ENCODE measurements at regions not wholly inside any gene's neighbourhood (a gene's known extent, or its start where the extent isn't known, plus 50 kb on each side); places are given as distances from the start of the nearest gene placed in this dataset.

- ATAC-seq (ENCODE audit: low read depth in 2 of 2) (no peak), DNase-seq (no peak)
- Histone ChIP-seq H3K9me3 (ENCODE audit: control insufficient read depth in 2 of 2, low read length in 2 of 2) (peaks cover 0 to 2% of the 10 kb centered on the region in 2 experiments), H3K4me1 (ENCODE audit: control insufficient read depth, insufficient read depth, low read length, poor library complexity, severe bottlenecking) (no peaks in the 10 kb centered on the region), H3K36me3 (ENCODE audit: control insufficient read depth, insufficient read depth, low read length) (no peaks in the 10 kb centered on the region), H3K4me3 (ENCODE audit: low read depth, low read length) (no peak overlapping the region), H3K27ac (ENCODE audit: insufficient read depth, low read length, poor library complexity, severe bottlenecking) (no peak overlapping the region), H3K27me3 (ENCODE audit: control insufficient read depth, insufficient read depth, low read length) (no peaks in the 10 kb centered on the region)
- Mint-ChIP-seq H3K4me3 (no peak overlapping the region), H3K36me3 (no peaks in the 10 kb centered on the region), H3K9me3 (peaks cover 0 to 2% (median 0%) of the 10 kb centered on the region in 7 donors), H3K27me3 (peaks cover 6% of the 10 kb centered on the region), H3K4me1 (no peaks in the 10 kb centered on the region), H3K27ac (no peak overlapping the region)
Measured at GRCh38 chr14:30484976-30485375, 74.0 kb upstream of the G2E3 start.

- H3K9me3 Mint-ChIP-seq, result peaks cover 0 to 2% (median 0%) of the 10 kb centered on the region in 7 donors
- no peak overlapping the region for H3K4me3 Mint-ChIP-seq
- Histone ChIP-seq H3K27ac (ENCODE audit: insufficient read depth, low read length, poor library complexity, severe bottlenecking) (no peak overlapping the region), H3K9me3 (ENCODE audit: control insufficient read depth in 2 of 2, low read length in 2 of 2) (no peaks in the 10 kb centered on the region), H3K4me3 (ENCODE audit: low read depth, low read length) (no peak overlapping the region), H3K4me1 (ENCODE audit: control insufficient read depth, insufficient read depth, low read length, poor library complexity, severe bottlenecking) (no peaks in the 10 kb centered on the region), H3K36me3 (ENCODE audit: control insufficient read depth, insufficient read depth, low read length) (no peaks in the 10 kb centered on the region), H3K27me3 (ENCODE audit: control insufficient read depth, insufficient read depth, low read length) (peaks cover 5% of the 10 kb centered on the region)
- ATAC-seq (ENCODE audit: low read depth in 2 of 2) (no peak), DNase-seq (no peak)
- H3K27ac Mint-ChIP-seq, result no peak overlapping the region
- no peaks in the 10 kb centered on the region for H3K36me3 Mint-ChIP-seq
- H3K27me3 Mint-ChIP-seq, result peaks cover 18% of the 10 kb centered on the region
- H3K4me1 Mint-ChIP-seq, result no peaks in the 10 kb centered on the region
Measured at GRCh38 chr14:30496852-30497251, 62.1 kb upstream of the G2E3 start.

DNA sequence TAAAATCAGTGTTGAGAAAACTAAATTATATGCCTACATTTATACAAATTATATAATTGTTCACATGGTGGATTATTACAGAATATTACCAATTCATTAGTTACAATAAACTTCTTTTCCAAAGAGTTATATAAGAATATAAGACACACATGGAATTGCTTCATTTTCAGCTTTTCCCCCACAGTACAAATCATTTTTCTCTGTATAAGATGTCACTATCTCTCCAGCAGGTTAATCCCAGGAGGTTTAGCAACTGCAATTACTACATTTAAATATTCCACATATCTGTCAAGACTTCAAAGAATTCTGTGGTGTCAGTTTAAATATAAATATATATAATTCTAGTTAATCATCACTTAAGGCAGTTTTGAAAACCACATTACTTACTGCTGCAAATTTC is 59.6 kb upstream of the G2E3 start:
- Mint-ChIP-seq H3K4me3 (no peak overlapping the region), H3K27me3 (peaks cover 18% of the 10 kb centered on the region), H3K27ac (no peak overlapping the region), H3K4me1 (no peaks in the 10 kb centered on the region), H3K36me3 (no peaks in the 10 kb centered on the region), H3K9me3 (peaks cover 0 to 4% (median 0%) of the 10 kb centered on the region in 7 donors)
- peaks cover 5% of the 10 kb centered on the region for H3K27me3 ChIP-seq (ENCODE audit: control insufficient read depth, insufficient read depth, low read length)
- ATAC-seq (ENCODE audit: low read depth in 2 of 2) (no peak), DNase-seq (no peak)
- no peaks in the 10 kb centered on the region for H3K4me1 ChIP-seq (ENCODE audit: control insufficient read depth, insufficient read depth, low read length, poor library complexity, severe bottlenecking)
- no peak overlapping the region for H3K4me3 ChIP-seq (ENCODE audit: low read depth, low read length)
- H3K27ac ChIP-seq (ENCODE audit: insufficient read depth, low read length, poor library complexity, severe bottlenecking), result no peak overlapping the region
- no peaks in the 10 kb centered on the region for H3K9me3 ChIP-seq (ENCODE audit: control insufficient read depth in 2 of 2, low read length in 2 of 2)
- H3K36me3 ChIP-seq (ENCODE audit: control insufficient read depth, insufficient read depth, low read length), result no peaks in the 10 kb centered on the region

GRCh38 chr14:30500222-30500621 is 58.7 kb upstream of the G2E3 start:
- no peak overlapping the region for H3K4me3 Mint-ChIP-seq
- DNase-seq (no peak), ATAC-seq (ENCODE audit: low read depth in 2 of 2) (no peak)
- no peaks in the 10 kb centered on the region for H3K4me1 Mint-ChIP-seq
- H3K27me3 ChIP-seq (ENCODE audit: control insufficient read depth, insufficient read depth, low read length), result peaks cover 5% of the 10 kb centered on the region
- no peaks in the 10 kb centered on the region for H3K4me1 ChIP-seq (ENCODE audit: control insufficient read depth, insufficient read depth, low read length, poor library complexity, severe bottlenecking)
- H3K36me3 Mint-ChIP-seq, result no peaks in the 10 kb centered on the region
- H3K9me3 Mint-ChIP-seq, result peaks cover 0 to 1% (median 0%) of the 10 kb centered on the region in 7 donors
- peaks cover 18% of the 10 kb centered on the region for H3K27me3 Mint-ChIP-seq
- H3K27ac ChIP-seq (ENCODE audit: insufficient read depth, low read length, poor library complexity, severe bottlenecking), result no peak overlapping the region
- no peaks in the 10 kb centered on the region for H3K9me3 ChIP-seq (ENCODE audit: control insufficient read depth in 2 of 2, low read length in 2 of 2)
- H3K36me3 ChIP-seq (ENCODE audit: control insufficient read depth, insufficient read depth, low read length), result no peaks in the 10 kb centered on the region
- H3K4me3 ChIP-seq (ENCODE audit: low read depth, low read length), result no peak overlapping the region
- no peak overlapping the region for H3K27ac Mint-ChIP-seq

- Histone ChIP-seq H3K27ac (ENCODE audit: insufficient read depth, low read length, poor library complexity, severe bottlenecking) (no peak overlapping the region), H3K36me3 (ENCODE audit: control insufficient read depth, insufficient read depth, low read length) (no peaks in the 10 kb centered on the region), H3K4me3 (ENCODE audit: low read depth, low read length) (no peak overlapping the region), H3K9me3 (ENCODE audit: control insufficient read depth in 2 of 2, low read length in 2 of 2) (no peaks in the 10 kb centered on the region), H3K4me1 (ENCODE audit: control insufficient read depth, insufficient read depth, low read length, poor library complexity, severe bottlenecking) (no peaks in the 10 kb centered on the region), H3K27me3 (ENCODE audit: control insufficient read depth, insufficient read depth, low read length) (peaks cover 4% of the 10 kb centered on the region)
- DNase-seq (no peak), ATAC-seq (ENCODE audit: low read depth in 2 of 2) (no peak)
- no peaks in the 10 kb centered on the region for H3K36me3 Mint-ChIP-seq
- H3K27me3 Mint-ChIP-seq, result peaks cover 36% of the 10 kb centered on the region
- H3K9me3 Mint-ChIP-seq, result peaks cover 0 to 1% (median 0%) of the 10 kb centered on the region in 7 donors
- no peak overlapping the region for H3K27ac Mint-ChIP-seq
- no peaks in the 10 kb centered on the region for H3K4me1 Mint-ChIP-seq
- H3K4me3 Mint-ChIP-seq, result no peak overlapping the region
Measured at GRCh38 chr14:30507209-30507608, 51.7 kb upstream of the G2E3 start.
